ENCODE measurements at regions not wholly inside any gene's neighbourhood (a gene's known extent, or its start where the extent isn't known, plus 50 kb on each side); places are given as distances from the start of the nearest gene placed in this dataset.

GRCh38 chr3:135691240-135691639 lies 274.3 kb upstream of the PPP2R3A start:
- CTCF ChIA-PET (ENCODE audit: low intra/inter-chr PET ratio) = no interaction called here
- no peak overlapping the region for H3K4me3 ChIP-seq
- in situ Hi-C loops (cut with MboI) = no loop called here
- H3K4me1 ChIP-seq (replicated peaks in 1 of 2; ENCODE audit: control insufficient read depth in 2 of 2, insufficient read depth in 2 of 2, low read length in 2 of 2) = no peaks in the 10 kb centered on the region
- DNase-seq (ENCODE audit: extremely low read depth in 1 of 4, low spot score in 3 of 4) (no peak), FAIRE-seq (no peak), ATAC-seq (no peak)
- no peaks in the 10 kb centered on the region for H3K27me3 ChIP-seq (ENCODE audit: control insufficient read depth in 2 of 2, insufficient read depth in 2 of 2, low read length in 2 of 2)
- no peaks in the 10 kb centered on the region for H3K79me2 ChIP-seq (ENCODE audit: control insufficient read depth, insufficient read depth, low read length)
- H3K27ac ChIP-seq (ENCODE audit: extremely low read depth, low read depth, low read length) = no peak overlapping the region
- H2AFZ ChIP-seq (ENCODE audit: low read depth, low read length) = no peak overlapping the region
- BruUV-seq (replicated peaks) = no TSS peak
- no peaks in the 10 kb centered on the region for H3K9me1 ChIP-seq (ENCODE audit: control insufficient read depth, insufficient read depth, low read length)
- TF ChIP-seq RBM22 (IDR thresholded peaks at IDR 0.05; ENCODE audit: low read depth, low read length, poor library complexity, severe bottlenecking) = no peak
- TF ChIP-seq CAMTA2 (CRISPR knock-in tag; conservative IDR thresholded peaks at IDR 0.05) = no peak
- TF ChIP-seq ZNF347 (CRISPR knock-in tag; IDR thresholded peaks at IDR 0.05; ENCODE audit: low read depth) = no peak
- TF ChIP-seq ZNF551 (CRISPR knock-in tag; IDR thresholded peaks at IDR 0.05) = no peak
- TF ChIP-seq RB1 (IDR thresholded peaks at IDR 0.05; ENCODE audit: low read depth) = no peak
- no peak for TF ChIP-seq CEBPG (CRISPR knock-in tag; IDR thresholded peaks at IDR 0.05)
- TF ChIP-seq CEBPG (tag; conservative IDR thresholded peaks at IDR 0.05 in 1 of 2, IDR thresholded peaks at IDR 0.05 in 1 of 2) = no peak
- TF ChIP-seq ZNF408 (CRISPR knock-in tag; IDR thresholded peaks at IDR 0.05; ENCODE audit: low read depth) = no peak
- no peak for TF ChIP-seq RUNX1 (IDR thresholded peaks at IDR 0.05; ENCODE audit: low read depth)
- no peak for TF ChIP-seq ZNF778 (CRISPR knock-in tag; IDR thresholded peaks at IDR 0.05)
- no peak for TF ChIP-seq CC2D1A (IDR thresholded peaks at IDR 0.05)
- TF ChIP-seq CREM (IDR thresholded peaks at IDR 0.05; ENCODE audit: low read depth) = no peak
- TF ChIP-seq, protein P1, sequence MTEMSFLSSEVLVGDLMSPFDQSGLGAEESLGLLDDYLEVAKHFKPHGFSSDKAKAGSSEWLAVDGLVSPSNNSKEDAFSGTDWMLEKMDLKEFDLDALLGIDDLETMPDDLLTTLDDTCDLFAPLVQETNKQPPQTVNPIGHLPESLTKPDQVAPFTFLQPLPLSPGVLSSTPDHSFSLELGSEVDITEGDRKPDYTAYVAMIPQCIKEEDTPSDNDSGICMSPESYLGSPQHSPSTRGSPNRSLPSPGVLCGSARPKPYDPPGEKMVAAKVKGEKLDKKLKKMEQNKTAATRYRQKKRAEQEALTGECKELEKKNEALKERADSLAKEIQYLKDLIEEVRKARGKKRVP (CRISPR knock-in tag; IDR thresholded peaks at IDR 0.05) = no peak
- no peak for TF ChIP-seq VEZF1 (CRISPR knock-in tag; IDR thresholded peaks at IDR 0.05)
- TF ChIP-seq ZNF3 (CRISPR knock-in tag; IDR thresholded peaks at IDR 0.05) = no peak
- TF ChIP-seq CBX3 (IDR thresholded peaks at IDR 0.05; ENCODE audit: borderline replicate concordance in 1 of 2, low read length in 2 of 2) = no peak
- TF ChIP-seq HES1 (IDR thresholded peaks at IDR 0.05; ENCODE audit: low read depth) = no peak
- no peak for TF ChIP-seq E2F4 (CRISPR knock-in tag; IDR thresholded peaks at IDR 0.05; ENCODE audit: low read depth)
- TF ChIP-seq ZBTB7A (IDR thresholded peaks at IDR 0.05; ENCODE audit: borderline replicate concordance, control insufficient read depth, low read depth, low read length) = no peak
- TF ChIP-seq ZNF584 (CRISPR knock-in tag; IDR thresholded peaks at IDR 0.05; ENCODE audit: low read depth) = no peak
- TF ChIP-seq CHCHD3 (CRISPR knock-in tag; IDR thresholded peaks at IDR 0.05) = no peak
- H3K9ac ChIP-seq (ENCODE audit: insufficient read depth in 1 of 2, low read depth in 2 of 2, low read length in 2 of 2) = no peak overlapping the region
- no peak overlapping the region for H3K4me2 ChIP-seq (ENCODE audit: insufficient read depth, low read length)
- 0% methylated on average over 1 of the region's 1 CpG for WGBS (ENCODE audit: insufficient coverage, low coverage, missing lambda C conversion rate)
- no peaks in the 10 kb centered on the region for H4K20me1 ChIP-seq (replicated peaks; ENCODE audit: control insufficient read depth, insufficient read depth, low read length)
- POLR2A ChIA-PET = no interaction called here
- intact Hi-C loops (cut with micrococcal nuclease) = no loop called here
- no peaks in the 10 kb centered on the region for H3K36me3 ChIP-seq (ENCODE audit: control insufficient read depth, insufficient read depth, low read length)
- H3K9me3 ChIP-seq (replicated peaks; ENCODE audit: control insufficient read depth, insufficient read depth, low read depth, low read length) = no peaks in the 10 kb centered on the region

Data from K562 (cell line).